MCF 10A (cell line): ENCODE measurements at regions not wholly inside any gene's neighbourhood (a gene's known extent, or its start where the extent isn't known, plus 50 kb on each side); places are given as distances from the start of the nearest gene placed in this dataset.

ENCODE experiments used
- BruUV-seq: library from RNA; stranded (reverse); fragments of 400-500 nt; replicated peaks from 2 replicates; lab custom pipeline; 2021; lab: Mats Ljungman, UMichigan
- CTCF ChIA-PET: fragments of 300-600 bp; sonication (Branson Sonifier 250); formaldehyde crosslinking; extraction: SDS; loops from one replicate; lab custom pipeline; 2021; ENCODE audit warnings: antibody characterized with exemption, inconsistent platforms; lab: Yijun Ruan, JAX
- POLR2A ChIA-PET: fragments of 300-600, 350-650 bp; sonication (Branson Sonifier 250); formaldehyde crosslinking; extraction: SDS; loops from one replicate; lab custom pipeline; 2020; ENCODE audit warnings: antibody characterized with exemption, inconsistent platforms; lab: Yijun Ruan, JAX
- DNase-seq: peaks from one replicate; pipeline ENCODE4 v3.0.0-alpha.2; 2018; ENCODE audit not compliant: unreplicated experiment
- H3K27ac Mint-ChIP-seq: one replicate; pipeline ENCODE4 v1.8.0; 2022; ENCODE audit warnings: mild to moderate bottlenecking, low read depth, mixed read lengths; ENCODE audit not compliant: unreplicated experiment
- H3K27me3 Mint-ChIP-seq: one replicate; pipeline ENCODE4 v1.8.0; 2022; ENCODE audit warnings: mixed read lengths; ENCODE audit not compliant: insufficient read depth, unreplicated experiment
- H3K36me3 Mint-ChIP-seq: one replicate; pipeline ENCODE4 v1.8.0; 2022; ENCODE audit warnings: mild to moderate bottlenecking, moderate library complexity, mixed read lengths; ENCODE audit not compliant: insufficient read depth, unreplicated experiment
- H3K4me1 Mint-ChIP-seq: one replicate; pipeline ENCODE4 v1.8.0; 2022; ENCODE audit warnings: mixed read lengths; ENCODE audit not compliant: insufficient read depth, unreplicated experiment
- H3K4me3 Mint-ChIP-seq: one replicate; pipeline ENCODE4 v1.8.0; 2022; ENCODE audit warnings: mild to moderate bottlenecking, moderate library complexity, mixed read lengths; ENCODE audit not compliant: unreplicated experiment
- H3K9me3 Mint-ChIP-seq: one replicate; pipeline ENCODE4 v1.8.0; 2022; ENCODE audit warnings: mixed read lengths; ENCODE audit not compliant: unreplicated experiment
- CTCF ChIP-seq: fragments of 200-600 bp; IDR thresholded peaks from one replicate; pipeline ENCODE4 v1.8.0; 2022; ENCODE audit warnings: antibody characterized with exemption, mild to moderate bottlenecking; ENCODE audit not compliant: unreplicated experiment
- intact Hi-C: fragments of 100-400 bp; cut with micrococcal nuclease; formaldehyde crosslinking; loops from 2 replicates; pipeline ENCODE4 v1.14.1; 2022

- no peaks in the 10 kb centered on the region for H3K4me1 Mint-ChIP-seq
- ChIA-PET CTCF (interaction anchor here (0.6 to 13.9 kb wide), 2 partner anchors 175 to 322 kb away, joined by 3 to 382 read pairs; no protein-coding TSS in a partner anchor), POLR2A (interaction anchor here (0.7 kb wide), 1 partner anchor 251 kb away, joined by 3 read pairs; no protein-coding TSS in a partner anchor)
- H3K27me3 Mint-ChIP-seq, result no peaks in the 10 kb centered on the region
- no peak overlapping the region for H3K4me3 Mint-ChIP-seq
- DNase-seq, result no peak
- H3K27ac Mint-ChIP-seq, result no peak overlapping the region
- H3K36me3 Mint-ChIP-seq, result no peaks in the 10 kb centered on the region
- intact Hi-C loops, result no loop called here
- no TSS peak for BruUV-seq
- TF ChIP-seq CTCF, result no peak
- no peaks in the 10 kb centered on the region for H3K9me3 Mint-ChIP-seq
These were observed 55.9 kb upstream of the TSPAN2 start for GRCh38 chr1:115145226-115145625.

GRCh38 chr1:115144176-115144575, 54.9 kb upstream of the TSPAN2 start:
- no peak for TF ChIP-seq CTCF
- BruUV-seq, result no TSS peak
- H3K36me3 Mint-ChIP-seq, result no peaks in the 10 kb centered on the region
- no peaks in the 10 kb centered on the region for H3K27me3 Mint-ChIP-seq
- no peak overlapping the region for H3K4me3 Mint-ChIP-seq
- POLR2A ChIA-PET, result no interaction called here
- no peaks in the 10 kb centered on the region for H3K9me3 Mint-ChIP-seq
- H3K27ac Mint-ChIP-seq, result no peak overlapping the region
- DNase-seq, result no peak
- intact Hi-C loops, result no loop called here
- CTCF ChIA-PET, result interaction anchor here (0.6 to 13.9 kb wide), 3 partner anchors 92 to 450 kb away, joined by 3 to 382 read pairs (median 3); no protein-coding TSS in a partner anchor
- peaks cover 2% of the 10 kb centered on the region for H3K4me1 Mint-ChIP-seq

- Mint-ChIP-seq H3K9me3 (no peaks in the 10 kb centered on the region), H3K36me3 (no peaks in the 10 kb centered on the region), H3K4me1 (peaks cover 9% of the 10 kb centered on the region), H3K27me3 (no peaks in the 10 kb centered on the region), H3K4me3 (no peak overlapping the region), H3K27ac (no peak overlapping the region)
- intact Hi-C loops, result no loop called here
- TF ChIP-seq CTCF, result no peak
- ChIA-PET CTCF (interaction anchor here (0.6 to 13.9 kb wide), 12 partner anchors 16 to 650 kb away, joined by 3 to 382 read pairs (median 4); no protein-coding TSS in a partner anchor), POLR2A (interaction anchor here (0.6 to 0.8 kb wide), 4 partner anchors 13 to 879 kb away, joined by 3 read pairs; no protein-coding TSS in a partner anchor)
- DNase-seq, result no peak
- no TSS peak for BruUV-seq
These were observed 53.3 kb upstream of the TSPAN2 start for GRCh38 chr1:115142616-115143015.

- H3K36me3 Mint-ChIP-seq, result no peaks in the 10 kb centered on the region
- H3K27me3 Mint-ChIP-seq, result no peaks in the 10 kb centered on the region
- peaks cover 17% of the 10 kb centered on the region for H3K4me1 Mint-ChIP-seq
- intact Hi-C loops, result no loop called here
- ChIA-PET CTCF (interaction anchor here (0.7 to 13.9 kb wide), 9 partner anchors 18 to 630 kb away, joined by 3 to 382 read pairs (median 3); no protein-coding TSS in a partner anchor), POLR2A (interaction anchor here (0.7 to 1.2 kb wide), 4 partner anchors 36 to 191 kb away, joined by 3 to 5 read pairs (median 4); no protein-coding TSS in a partner anchor)
- H3K4me3 Mint-ChIP-seq, result no peak overlapping the region
- DNase-seq, result no peak
- H3K27ac Mint-ChIP-seq, result no peak overlapping the region
- TF ChIP-seq CTCF, result no peak
- H3K9me3 Mint-ChIP-seq, result no peaks in the 10 kb centered on the region
- no TSS peak for BruUV-seq
These were observed 51.8 kb upstream of the TSPAN2 start for GRCh38 chr1:115141145-115141454.
